ENCODE measurements at regions not wholly inside any gene's neighbourhood (a gene's known extent, or its start where the extent isn't known, plus 50 kb on each side); places are given as distances from the start of the nearest gene placed in this dataset.

- no peak for ATAC-seq
- CTCF ChIA-PET: no interaction called here
Measured at GRCh38 chr3:22122567-22122966, 371.6 kb upstream of the ZNF385D start.

DNA sequence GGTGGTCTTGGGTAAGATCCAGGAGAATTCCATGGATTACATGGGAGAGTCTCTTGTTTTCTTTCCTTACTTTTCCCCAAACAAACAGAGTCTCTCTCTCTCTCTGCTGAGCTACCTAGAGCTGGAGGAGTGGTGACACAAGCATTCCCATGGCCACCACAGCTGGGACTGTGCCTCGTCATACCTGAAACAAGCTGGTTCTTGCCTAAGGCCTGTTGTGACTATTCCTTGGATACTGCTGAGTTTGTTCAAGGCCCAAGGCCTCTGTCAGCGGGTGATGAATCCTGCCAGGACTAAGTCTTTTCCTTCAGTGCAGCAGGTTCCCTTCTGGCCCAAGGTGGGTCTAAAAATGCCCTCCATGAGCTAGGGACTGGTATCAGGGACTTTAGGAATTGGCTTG, 378.1 kb upstream of the ZNF385D start:
- CTCF ChIA-PET: no interaction called here
- TF ChIP-seq, protein P1, sequence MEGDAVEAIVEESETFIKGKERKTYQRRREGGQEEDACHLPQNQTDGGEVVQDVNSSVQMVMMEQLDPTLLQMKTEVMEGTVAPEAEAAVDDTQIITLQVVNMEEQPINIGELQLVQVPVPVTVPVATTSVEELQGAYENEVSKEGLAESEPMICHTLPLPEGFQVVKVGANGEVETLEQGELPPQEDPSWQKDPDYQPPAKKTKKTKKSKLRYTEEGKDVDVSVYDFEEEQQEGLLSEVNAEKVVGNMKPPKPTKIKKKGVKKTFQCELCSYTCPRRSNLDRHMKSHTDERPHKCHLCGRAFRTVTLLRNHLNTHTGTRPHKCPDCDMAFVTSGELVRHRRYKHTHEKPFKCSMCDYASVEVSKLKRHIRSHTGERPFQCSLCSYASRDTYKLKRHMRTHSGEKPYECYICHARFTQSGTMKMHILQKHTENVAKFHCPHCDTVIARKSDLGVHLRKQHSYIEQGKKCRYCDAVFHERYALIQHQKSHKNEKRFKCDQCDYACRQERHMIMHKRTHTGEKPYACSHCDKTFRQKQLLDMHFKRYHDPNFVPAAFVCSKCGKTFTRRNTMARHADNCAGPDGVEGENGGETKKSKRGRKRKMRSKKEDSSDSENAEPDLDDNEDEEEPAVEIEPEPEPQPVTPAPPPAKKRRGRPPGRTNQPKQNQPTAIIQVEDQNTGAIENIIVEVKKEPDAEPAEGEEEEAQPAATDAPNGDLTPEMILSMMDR (conservative IDR thresholded peaks at IDR 0.05; ENCODE audit: low read depth, low read length): no peak
- TF ChIP-seq EZH2phosphoT487 (IDR thresholded peaks at IDR 0.05; ENCODE audit: borderline replicate concordance, low read length) (no peak), EZH2 (IDR thresholded peaks at IDR 0.05; ENCODE audit: low read length, unreplicated experiment) (no peak)
- H3K36me3 ChIP-seq (ENCODE audit: low read depth, low read length): no peaks in the 10 kb centered on the region
- no TSS peak for BruUV-seq (replicated peaks)
- H3K9ac ChIP-seq (ENCODE audit: low read length): no peak overlapping the region
- no peaks in the 10 kb centered on the region for H4K20me1 ChIP-seq (ENCODE audit: low read length)
- H3K4me1 ChIP-seq (ENCODE audit: insufficient read depth, low read length): no peaks in the 10 kb centered on the region
- H3K27me3 ChIP-seq (ENCODE audit: low read length): no peaks in the 10 kb centered on the region
- H3K9me2 ChIP-seq (replicated peaks; ENCODE audit: low read length): no peaks in the 10 kb centered on the region
- DNase-seq (no peak), ATAC-seq (no peak)
- POLR2A ChIA-PET (ENCODE audit: unreplicated experiment): no interaction called here
- H2AFZ ChIP-seq (ENCODE audit: low read length): no peak overlapping the region
- no peaks in the 10 kb centered on the region for H3K79me2 ChIP-seq (ENCODE audit: low read length)
- no peak overlapping the region for H3K27ac ChIP-seq (ENCODE audit: low read length)
- H3K9me3 ChIP-seq (ENCODE audit: low read length): no peaks in the 10 kb centered on the region
- H3K4me3 ChIP-seq (ENCODE audit: low read length): no peak overlapping the region
- no peaks in the 10 kb centered on the region for H3F3A ChIP-seq (ENCODE audit: low read length, unreplicated experiment)
- intact Hi-C loops (cut with micrococcal nuclease): no loop called here
- H3K4me2 ChIP-seq (ENCODE audit: low read length): no peak overlapping the region

More at GRCh38 chr3:22122567-22122966, 371.6 kb upstream of the ZNF385D start:
- no TSS peak for BruUV-seq (replicated peaks)
- no peak for TF ChIP-seq EZH2phosphoT487 (IDR thresholded peaks at IDR 0.05; ENCODE audit: borderline replicate concordance, low read length)
- TF ChIP-seq EZH2 (IDR thresholded peaks at IDR 0.05; ENCODE audit: low read length, unreplicated experiment): no peak
- TF ChIP-seq, protein P1 (conservative IDR thresholded peaks at IDR 0.05; ENCODE audit: low read depth, low read length): no peak
- Histone ChIP-seq H3K4me3 (ENCODE audit: low read length) (no peak overlapping the region), H3K9ac (ENCODE audit: low read length) (no peak overlapping the region), H3K79me2 (ENCODE audit: low read length) (no peaks in the 10 kb centered on the region), H3K36me3 (ENCODE audit: low read depth, low read length) (no peaks in the 10 kb centered on the region), H4K20me1 (ENCODE audit: low read length) (no peaks in the 10 kb centered on the region), H3K27me3 (ENCODE audit: low read length) (no peaks in the 10 kb centered on the region), H3K4me1 (ENCODE audit: insufficient read depth, low read length) (no peaks in the 10 kb centered on the region), H3F3A (ENCODE audit: low read length, unreplicated experiment) (no peaks in the 10 kb centered on the region), H3K4me2 (ENCODE audit: low read length) (no peak overlapping the region), H3K27ac (ENCODE audit: low read length) (no peak overlapping the region), H3K9me2 (replicated peaks; ENCODE audit: low read length) (no peaks in the 10 kb centered on the region), H2AFZ (ENCODE audit: low read length) (no peak overlapping the region), H3K9me3 (ENCODE audit: low read length) (no peaks in the 10 kb centered on the region)
- no peak for DNase-seq
- intact Hi-C loops (cut with micrococcal nuclease): no loop called here
- POLR2A ChIA-PET (ENCODE audit: unreplicated experiment): no interaction called here

GRCh38 chr3:22141769-22142168, 390.8 kb upstream of the ZNF385D start:
- Histone ChIP-seq H2AFZ (ENCODE audit: low read length) (no peak overlapping the region), H3K4me2 (ENCODE audit: low read length) (peak overlapping the region; percentile 28), H4K20me1 (ENCODE audit: low read length) (no peaks in the 10 kb centered on the region), H3K4me1 (ENCODE audit: insufficient read depth, low read length) (peaks cover 17% of the 10 kb centered on the region), H3K36me3 (ENCODE audit: low read depth, low read length) (no peaks in the 10 kb centered on the region), H3K27me3 (ENCODE audit: low read length) (no peaks in the 10 kb centered on the region), H3F3A (ENCODE audit: low read length, unreplicated experiment) (no peaks in the 10 kb centered on the region), H3K9ac (ENCODE audit: low read length) (no peak overlapping the region), H3K9me2 (replicated peaks; ENCODE audit: low read length) (no peaks in the 10 kb centered on the region), H3K79me2 (ENCODE audit: low read length) (no peaks in the 10 kb centered on the region), H3K27ac (ENCODE audit: low read length) (peak overlapping the region; percentile 41), H3K4me3 (ENCODE audit: low read length) (no peak overlapping the region), H3K9me3 (ENCODE audit: low read length) (no peaks in the 10 kb centered on the region)
- ChIA-PET CTCF (interaction anchor here (0.7 kb wide), 1 partner anchor 12 kb away, joined by 3 read pairs; no protein-coding TSS in a partner anchor), POLR2A (ENCODE audit: unreplicated experiment) (no interaction called here)
- ATAC-seq (peak; percentile 91), DNase-seq (peak; percentile 73)
- BruUV-seq (replicated peaks): no TSS peak
- TF ChIP-seq EZH2 (IDR thresholded peaks at IDR 0.05; ENCODE audit: low read length, unreplicated experiment) (no peak), EZH2phosphoT487 (IDR thresholded peaks at IDR 0.05; ENCODE audit: borderline replicate concordance, low read length) (no peak)
- TF ChIP-seq, protein P1 (conservative IDR thresholded peaks at IDR 0.05; ENCODE audit: low read depth, low read length): no peak
- intact Hi-C loops (cut with micrococcal nuclease): loop anchor here (1.0 kb wide), 1 partner anchor 18 kb away; no protein-coding TSS in a partner anchor
